A673 (cell line): ENCODE measurements at regions not wholly inside any gene's neighbourhood (a gene's known extent, or its start where the extent isn't known, plus 50 kb on each side); places are given as distances from the start of the nearest gene placed in this dataset.

Source experiments
- BruUV-seq: library from RNA; stranded (reverse); fragments of 400-500 nt; replicated peaks from 2 replicates; lab custom pipeline; 2021; lab: Mats Ljungman, UMichigan
- CTCF ChIA-PET: fragments of 300-600 bp; sonication (Branson Sonifier 250); formaldehyde crosslinking; loops from one replicate; lab custom pipeline; 2022; ENCODE audit warnings: antibody characterized with exemption; lab: Charles Lee
- POLR2A ChIA-PET: fragments of 300-600 bp; sonication (Branson Sonifier 250); formaldehyde crosslinking; loops from one replicate; lab custom pipeline; 2022; ENCODE audit warnings: antibody characterized with exemption; ENCODE audit not compliant: low non-redundant PET; lab: Charles Lee
- DNase-seq: peaks from one replicate; pipeline ENCODE4 v3.0.0-alpha.2; 2015; ENCODE audit warnings: low spot score
- H3K27ac ChIP-seq: fragments of 200-600 bp; sonication (generic); 2 replicates; pipeline ENCODE4 v1.5.1; 2016; ENCODE audit warnings: mixed run types, low read depth, mild to moderate bottlenecking, mixed read lengths, antibody characterized with exemption, low read length; ENCODE audit not compliant: poor library complexity, severe bottlenecking
- H3K27me3 ChIP-seq: fragments of 200-600 bp; sonication (generic); replicated peaks from 2 replicates; pipeline ENCODE4 v1.6.1; 2017; ENCODE audit warnings: mixed run types, low read depth, mild to moderate bottlenecking, mixed read lengths, antibody characterized with exemption, low read length; ENCODE audit not compliant: insufficient read depth, poor library complexity
- H3K36me3 ChIP-seq: fragments of 200-600 bp; sonication (generic); 2 replicates; pipeline ENCODE4 v1.6.1; 2016; ENCODE audit warnings: mixed run types, mild to moderate bottlenecking, mixed read lengths, antibody characterized with exemption, low read length; ENCODE audit not compliant: insufficient read depth, poor library complexity, severe bottlenecking
- H3K4me1 ChIP-seq: fragments of 200-600 bp; sonication (generic); 2 replicates; pipeline ENCODE4 v1.6.1; 2017; ENCODE audit warnings: mixed run types, mild to moderate bottlenecking, mixed read lengths, antibody characterized with exemption, low read length; ENCODE audit not compliant: insufficient read depth, poor library complexity, severe bottlenecking
- H3K4me3 ChIP-seq: fragments of 200-600 bp; sonication (generic); 2 replicates; pipeline ENCODE4 v1.5.1; 2016; ENCODE audit warnings: low read depth, mixed run types, mild to moderate bottlenecking, mixed read lengths, low read length; ENCODE audit not compliant: poor library complexity, severe bottlenecking
- H3K9me3 ChIP-seq: fragments of 200-600 bp; sonication (generic); 2 replicates; pipeline ENCODE4 v1.6.1; 2016; ENCODE audit warnings: mixed run types, low read depth, mild to moderate bottlenecking, mixed read lengths, antibody characterized with exemption, low read length; ENCODE audit not compliant: poor library complexity, severe bottlenecking
- EZH2 ChIP-seq: fragments of 200-600 bp; sonication (generic); IDR thresholded peaks from 2 replicates; pipeline ENCODE4 v1.6.1; 2017; ENCODE audit warnings: borderline replicate concordance, low read depth, mild to moderate bottlenecking, mixed read lengths, antibody characterized with exemption, low read length; ENCODE audit not compliant: poor library complexity, severe bottlenecking
- intact Hi-C: fragments of 100-400 bp; cut with micrococcal nuclease; formaldehyde crosslinking; loops from one replicate; pipeline ENCODE4 v1.10.0; 2022; ENCODE audit not compliant: unreplicated experiment
- TF ChIP-seq, protein P1 (sequence below): fragments of 300-800, 200-600 bp; sonication (generic); conservative IDR thresholded peaks from 2 replicates; pipeline ENCODE4 v1.5.1; 2017; ENCODE audit warnings: low read depth, mild to moderate bottlenecking, antibody characterized with exemption, low read length, moderate library complexity, mixed read lengths

GRCh38 chr1:239008568-239008967, 377.8 kb upstream of the CHRM3 start:
- H3K27ac ChIP-seq = no peak overlapping the region
- no peak for DNase-seq
- no peaks in the 10 kb centered on the region for H3K27me3 ChIP-seq
- ChIA-PET POLR2A (no interaction called here), CTCF (no interaction called here)
- intact Hi-C loops = no loop called here
- TF ChIP-seq, protein P1, sequence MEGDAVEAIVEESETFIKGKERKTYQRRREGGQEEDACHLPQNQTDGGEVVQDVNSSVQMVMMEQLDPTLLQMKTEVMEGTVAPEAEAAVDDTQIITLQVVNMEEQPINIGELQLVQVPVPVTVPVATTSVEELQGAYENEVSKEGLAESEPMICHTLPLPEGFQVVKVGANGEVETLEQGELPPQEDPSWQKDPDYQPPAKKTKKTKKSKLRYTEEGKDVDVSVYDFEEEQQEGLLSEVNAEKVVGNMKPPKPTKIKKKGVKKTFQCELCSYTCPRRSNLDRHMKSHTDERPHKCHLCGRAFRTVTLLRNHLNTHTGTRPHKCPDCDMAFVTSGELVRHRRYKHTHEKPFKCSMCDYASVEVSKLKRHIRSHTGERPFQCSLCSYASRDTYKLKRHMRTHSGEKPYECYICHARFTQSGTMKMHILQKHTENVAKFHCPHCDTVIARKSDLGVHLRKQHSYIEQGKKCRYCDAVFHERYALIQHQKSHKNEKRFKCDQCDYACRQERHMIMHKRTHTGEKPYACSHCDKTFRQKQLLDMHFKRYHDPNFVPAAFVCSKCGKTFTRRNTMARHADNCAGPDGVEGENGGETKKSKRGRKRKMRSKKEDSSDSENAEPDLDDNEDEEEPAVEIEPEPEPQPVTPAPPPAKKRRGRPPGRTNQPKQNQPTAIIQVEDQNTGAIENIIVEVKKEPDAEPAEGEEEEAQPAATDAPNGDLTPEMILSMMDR = no peak
- TF ChIP-seq EZH2 = no peak
- H3K9me3 ChIP-seq = no peaks in the 10 kb centered on the region
- no peak overlapping the region for H3K4me3 ChIP-seq
- BruUV-seq = no TSS peak
- no peaks in the 10 kb centered on the region for H3K36me3 ChIP-seq
- H3K4me1 ChIP-seq = no peaks in the 10 kb centered on the region

- Histone ChIP-seq H3K9me3 (no peaks in the 10 kb centered on the region), H3K4me3 (no peak overlapping the region), H3K4me1 (no peaks in the 10 kb centered on the region), H3K36me3 (no peaks in the 10 kb centered on the region), H3K27ac (no peak overlapping the region), H3K27me3 (no peaks in the 10 kb centered on the region)
- TF ChIP-seq, protein P1 = no peak
- no peak for TF ChIP-seq EZH2
- CTCF ChIA-PET = no interaction called here
- intact Hi-C loops = no loop called here
- BruUV-seq = no TSS peak
- no peak for DNase-seq
- POLR2A ChIA-PET = no interaction called here
Observed at GRCh38 chr1:239006276-239006675, 380.1 kb upstream of the CHRM3 start.

- ChIA-PET POLR2A (no interaction called here), CTCF (no interaction called here)
- H3K27me3 ChIP-seq = no peaks in the 10 kb centered on the region
- TF ChIP-seq EZH2 = no peak
- TF ChIP-seq, protein P1 = no peak
- BruUV-seq = no TSS peak
- intact Hi-C loops = no loop called here
- H3K4me3 ChIP-seq = no peak overlapping the region
- DNase-seq = no peak
- no peak overlapping the region for H3K27ac ChIP-seq
- no peaks in the 10 kb centered on the region for H3K9me3 ChIP-seq
- H3K4me1 ChIP-seq = no peaks in the 10 kb centered on the region
- H3K36me3 ChIP-seq = no peaks in the 10 kb centered on the region
Observed at GRCh38 chr1:238999944-239000343, 386.4 kb upstream of the CHRM3 start.
